DND-41 (cell line): ENCODE measurements at regions not wholly inside any gene's neighbourhood (a gene's known extent, or its start where the extent isn't known, plus 50 kb on each side); places are given as distances from the start of the nearest gene placed in this dataset.
A peak's percentile ranks its signal among the peaks of the same experiment; 100 is the strongest.

Experiments used
- ATAC-seq: fragments of 200-7000 bp; cut with Tn5 transposase; 3 replicates; pipeline ENCODE4 v1.9.1; 2021; ENCODE audit warnings: low read depth; ENCODE audit not compliant: insufficient read depth
- DNase-seq: peaks from one replicate; pipeline ENCODE4 v3.0.0-alpha.2; 2020
- H2AFZ ChIP-seq: 2 replicates; pipeline ENCODE4 v1.6.0; 2012; ENCODE audit warnings: low read depth, low read length
- H3K27ac ChIP-seq: 2 replicates; pipeline ENCODE4 v1.5.1; 2012; ENCODE audit warnings: low read length, inconsistent platforms
- H3K27me3 ChIP-seq: fragments of 200-600 bp; sonication (generic); 2 replicates; pipeline ENCODE4 v1.6.0; 2012; ENCODE audit warnings: low read length, mild to moderate bottlenecking, inconsistent platforms; ENCODE audit not compliant: insufficient read depth, poor library complexity
- H3K36me3 ChIP-seq: 2 replicates; pipeline ENCODE4 v1.5.1; 2012; ENCODE audit warnings: low read length, inconsistent platforms; ENCODE audit not compliant: insufficient read depth
- H3K4me1 ChIP-seq: 2 replicates; pipeline ENCODE4 v1.5.1; 2012; ENCODE audit warnings: mild to moderate bottlenecking, low read length; ENCODE audit not compliant: insufficient read depth
- H3K4me2 ChIP-seq: 2 replicates; pipeline ENCODE4 v1.6.0; 2012; ENCODE audit warnings: mild to moderate bottlenecking, moderate library complexity, low read length, inconsistent platforms; ENCODE audit not compliant: insufficient read depth
- H3K4me3 ChIP-seq, 2 experiments: fragments of 200-600 bp in 1 of 2; shearing (Covaris generic) in 1 of 2; 2 replicates each; pipeline ENCODE4 v1.5.1; 2012 to 2016; ENCODE audit warnings: inconsistent platforms in 2 of 2, low read length in 2 of 2, mild to moderate bottlenecking in 2 of 2, low read depth in 1 of 2, moderate library complexity in 1 of 2
- H3K79me2 ChIP-seq: 2 replicates; pipeline ENCODE4 v1.6.0; 2012; ENCODE audit warnings: low read length, inconsistent platforms; ENCODE audit not compliant: insufficient read depth
- H3K9ac ChIP-seq: 2 replicates; pipeline ENCODE4 v1.6.0; 2012; ENCODE audit warnings: low read depth, mild to moderate bottlenecking, inconsistent platforms, low read length, moderate library complexity
- H3K9me3 ChIP-seq: 2 replicates; pipeline ENCODE4 v1.5.1; 2012; ENCODE audit warnings: low read length, moderate library complexity, mild to moderate bottlenecking, inconsistent platforms; ENCODE audit not compliant: insufficient read depth, severe bottlenecking
- H4K20me1 ChIP-seq: 2 replicates; pipeline ENCODE4 v1.6.0; 2012; ENCODE audit warnings: low read length; ENCODE audit not compliant: insufficient read depth
- CTCF ChIP-seq: IDR thresholded peaks from 2 replicates; pipeline ENCODE4 v1.5.1; 2012; ENCODE audit warnings: borderline replicate concordance, low read length, moderate library complexity, mild to moderate bottlenecking; ENCODE audit not compliant: poor library complexity, severe bottlenecking; ENCODE audit errors: extremely low read depth
- EZH2 ChIP-seq: IDR thresholded peaks from 3 replicates; pipeline ENCODE4 v1.6.1; 2012; ENCODE audit warnings: borderline replicate concordance, low read depth, mild to moderate bottlenecking, moderate library complexity, low read length, inconsistent platforms; ENCODE audit not compliant: severe bottlenecking

- H3K79me2 ChIP-seq = no peaks in the 10 kb centered on the region
- no peak overlapping the region for H3K27ac ChIP-seq
- no peak overlapping the region for H2AFZ ChIP-seq
- H3K4me3 ChIP-seq = no peak overlapping the region
- H3K36me3 ChIP-seq = no peaks in the 10 kb centered on the region
- no peaks in the 10 kb centered on the region for H3K9me3 ChIP-seq
- no peaks in the 10 kb centered on the region for H3K4me1 ChIP-seq
- no peak for TF ChIP-seq EZH2
- TF ChIP-seq CTCF = no peak
- H3K9ac ChIP-seq = no peak overlapping the region
- no peaks in the 10 kb centered on the region for H4K20me1 ChIP-seq
- H3K4me2 ChIP-seq = no peak overlapping the region
- DNase-seq (no peak), ATAC-seq (no peak)
- H3K27me3 ChIP-seq = no peaks in the 10 kb centered on the region
Observed at GRCh38 chr4:13103382-13104015, 380.6 kb downstream of the RAB28 start.

GRCh38 chr4:13102092-13102742 lies 381.9 kb downstream of the RAB28 start:
- Histone ChIP-seq H3K4me1 (no peaks in the 10 kb centered on the region), H3K27ac (no peak overlapping the region), H3K27me3 (no peaks in the 10 kb centered on the region), H2AFZ (no peak overlapping the region), H3K4me2 (no peak overlapping the region), H3K9ac (no peak overlapping the region), H3K4me3 (no peak overlapping the region), H4K20me1 (no peaks in the 10 kb centered on the region), H3K9me3 (no peaks in the 10 kb centered on the region), H3K36me3 (no peaks in the 10 kb centered on the region), H3K79me2 (no peaks in the 10 kb centered on the region)
- TF ChIP-seq CTCF (no peak), EZH2 (no peak)
- ATAC-seq (peak; percentile 52; the same call in 1 of the 3 replicates), DNase-seq (peak; percentile 11)

GRCh38 chr4:13097971-13098370 lies 386.2 kb downstream of the RAB28 start:
- Histone ChIP-seq H3K36me3 (no peaks in the 10 kb centered on the region), H3K27ac (no peak overlapping the region), H3K9ac (no peak overlapping the region), H3K4me2 (no peak overlapping the region), H4K20me1 (no peaks in the 10 kb centered on the region), H3K4me1 (no peaks in the 10 kb centered on the region), H2AFZ (no peak overlapping the region), H3K27me3 (no peaks in the 10 kb centered on the region), H3K9me3 (no peaks in the 10 kb centered on the region), H3K79me2 (no peaks in the 10 kb centered on the region), H3K4me3 (no peak overlapping the region)
- DNase-seq = no peak
- TF ChIP-seq EZH2 (no peak), CTCF (no peak)
- ATAC-seq = no peak
